Adrenal gland (tissue), 9 donors: ENCODE measurements at regions not wholly inside any gene's neighbourhood (a gene's known extent, or its start where the extent isn't known, plus 50 kb on each side); places are given as distances from the start of the nearest gene placed in this dataset.

Experiments
- DNase-seq, 7 donors: peaks; one replicate each; pipeline ENCODE4 v3.0.0-alpha.2; 2019 to 2020
- H3K27ac ChIP-seq, 5 donors: fragments of 200-600 bp; sonication (generic) in 4 of 5; 1 replicate in 3 of 5; 2 replicates in 2 of 5; pipeline versions ENCODE4 v1.5.1 to v1.8.0; 2016 to 2020; ENCODE audit warnings: mild to moderate bottlenecking in 1 of 5
- H3K27me3 ChIP-seq: fragments of 200-600 bp; 2 replicates; pipeline ENCODE4 v1.8.0; 2021
- H3K36me3 ChIP-seq, 2 donors: fragments of 200-600 bp; replicated peaks in 1 of 2; 1 replicate in 1 of 2; 2 replicates in 1 of 2; pipeline versions ENCODE4 v1.5.1 to v1.8.0; 2018 to 2022
- H3K4me1 ChIP-seq, 2 donors: fragments of 200-600 bp; replicated peaks in 1 of 2; 1 replicate in 1 of 2; 2 replicates in 1 of 2; pipeline versions ENCODE4 v1.5.1 to v1.8.0; 2018 to 2021
- H3K4me3 ChIP-seq, 4 donors: fragments of 200-600 bp; sonication (generic) in 3 of 4; one replicate each; pipeline ENCODE4 v1.5.1; 2016 to 2018
- H3K9me3 ChIP-seq, 3 donors: fragments of 200-600 bp; sonication (generic) in 1 of 3; replicated peaks in 1 of 3; 1 replicate in 2 of 3; 2 replicates in 1 of 3; pipeline versions ENCODE4 v1.5.1 to v1.8.0; 2016 to 2021
- POLR2A ChIP-seq, 2 donors: fragments of 450-650 bp; IDR thresholded peaks; one replicate each; pipeline ENCODE4 v1.6.1; 2017; ENCODE audit warnings: antibody characterized with exemption in 2 of 2, mild to moderate bottlenecking in 2 of 2, moderate library complexity in 1 of 2
- WGBS, 4 donors: extraction: QIAGEN DNeasy Blood & Tissue Kit in 2 of 4; methylation state at CpG; one replicate each; pipeline versions ENCODE4 v1.1.5 to v1.1.7; 2013 to 2017; 5-methylcytosine and 5-hydroxymethylcytosine counted together
- intact Hi-C, 2 donors: fragments of 100-400 bp; cut with DNase I; formaldehyde crosslinking; loops; one replicate each; pipeline versions ENCODE4 v1.14.1 to v1.15.0; 2022 to 2023
- TF ChIP-seq, protein P1 (sequence below), 6 experiments: fragments of 450-650 bp in 4 of 6; fragments of 200-600 bp in 2 of 6; sonication (generic) in 1 of 6; IDR thresholded peaks; 1 replicate in 5 of 6; 2 replicates in 1 of 6; pipeline versions ENCODE4 v1.5.1 to v1.8.0; 2016 to 2021; ENCODE audit warnings: antibody characterized with exemption in 6 of 6, mild to moderate bottlenecking in 2 of 6, moderate library complexity in 1 of 6
- donor health status: healthy with polysubstance abuse.
- donor health status: Bipolar disorder and iron deficiency.
- donor health status: DM: yes; HTN: yes; CAD: no.
- donor health status: DM: no; HTN: no; CAD: no.
- donor health status: DM: no; HTN: no; CAD: no.

DNA sequence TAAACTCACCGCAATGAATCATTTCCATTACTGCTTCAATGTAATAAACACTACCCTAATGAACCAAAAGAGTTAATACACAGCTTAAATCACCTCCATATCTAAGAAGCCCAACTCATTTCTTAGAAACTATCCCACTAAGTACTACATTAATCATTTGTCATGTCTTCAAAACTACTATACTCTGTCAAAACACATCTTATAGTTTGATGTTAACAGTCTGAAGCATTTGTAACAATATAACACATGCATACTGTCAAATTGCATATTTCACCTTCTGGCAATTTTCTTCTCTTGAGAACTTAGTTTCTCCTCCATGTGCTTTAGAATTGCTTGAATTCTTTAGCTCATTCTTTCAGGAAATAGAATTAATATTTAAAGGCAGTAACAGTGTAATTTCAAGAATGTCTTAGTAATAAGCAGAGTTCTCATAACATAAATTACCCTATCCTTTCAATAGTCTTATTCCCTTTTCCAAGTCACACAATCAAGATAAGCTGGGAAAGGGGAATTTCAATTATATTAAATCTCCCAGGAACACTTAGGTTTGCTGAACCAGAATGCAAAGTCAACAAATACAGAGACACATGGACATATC, 199.7 kb downstream of the ATPSCKMT start:
- Histone ChIP-seq H3K4me1 (no peaks in the 10 kb centered on the region), H3K9me3 (peaks cover 0 to 9% (median 0%) of the 10 kb centered on the region in 3 donors), H3K27ac (no peak overlapping the region), H3K27me3 (no peaks in the 10 kb centered on the region), H3K36me3 (no peaks in the 10 kb centered on the region), H3K4me3 (no peak overlapping the region)
- no peak for TF ChIP-seq POLR2A (IDR thresholded peaks at IDR 0.05)
- TF ChIP-seq, protein P1, sequence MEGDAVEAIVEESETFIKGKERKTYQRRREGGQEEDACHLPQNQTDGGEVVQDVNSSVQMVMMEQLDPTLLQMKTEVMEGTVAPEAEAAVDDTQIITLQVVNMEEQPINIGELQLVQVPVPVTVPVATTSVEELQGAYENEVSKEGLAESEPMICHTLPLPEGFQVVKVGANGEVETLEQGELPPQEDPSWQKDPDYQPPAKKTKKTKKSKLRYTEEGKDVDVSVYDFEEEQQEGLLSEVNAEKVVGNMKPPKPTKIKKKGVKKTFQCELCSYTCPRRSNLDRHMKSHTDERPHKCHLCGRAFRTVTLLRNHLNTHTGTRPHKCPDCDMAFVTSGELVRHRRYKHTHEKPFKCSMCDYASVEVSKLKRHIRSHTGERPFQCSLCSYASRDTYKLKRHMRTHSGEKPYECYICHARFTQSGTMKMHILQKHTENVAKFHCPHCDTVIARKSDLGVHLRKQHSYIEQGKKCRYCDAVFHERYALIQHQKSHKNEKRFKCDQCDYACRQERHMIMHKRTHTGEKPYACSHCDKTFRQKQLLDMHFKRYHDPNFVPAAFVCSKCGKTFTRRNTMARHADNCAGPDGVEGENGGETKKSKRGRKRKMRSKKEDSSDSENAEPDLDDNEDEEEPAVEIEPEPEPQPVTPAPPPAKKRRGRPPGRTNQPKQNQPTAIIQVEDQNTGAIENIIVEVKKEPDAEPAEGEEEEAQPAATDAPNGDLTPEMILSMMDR (IDR thresholded peaks at IDR 0.05), result no peak
- DNase-seq, result no peak
- WGBS, 4 donors, result 81 to 100% (median 94%) methylated on average over 1 of the region's 1 CpG
- intact Hi-C loops, result no loop called here

GRCh38 chr5:10046676-10047075, 203.0 kb downstream of the ATPSCKMT start:
- H3K4me3 ChIP-seq, result no peak overlapping the region
- intact Hi-C loops, result no loop called here
- WGBS, 4 donors, result 72 to 85% (median 76%) methylated on average over 7 of the region's 7 CpGs

DNA sequence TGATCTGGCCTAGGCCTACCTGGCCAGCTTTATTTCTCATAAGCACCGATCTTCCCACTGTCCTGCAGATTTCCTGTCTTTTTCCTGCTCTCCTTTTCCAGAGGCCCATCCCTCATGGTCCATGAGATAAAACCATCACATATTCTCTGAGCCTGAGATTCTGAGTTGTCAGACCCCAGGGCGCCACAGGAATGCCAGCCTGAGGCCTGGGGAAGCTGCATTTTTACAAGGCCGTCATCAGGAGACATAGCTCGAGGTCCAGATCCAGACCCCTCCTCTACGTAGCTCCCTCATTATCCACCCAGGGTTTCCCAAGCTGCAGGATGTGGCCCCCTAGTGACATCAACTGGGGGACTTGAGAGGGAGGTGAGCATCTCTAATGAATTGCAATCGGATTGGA, 204.3 kb downstream of the ATPSCKMT start:
- intact Hi-C loops, result no loop called here
- TF ChIP-seq POLR2A (IDR thresholded peaks at IDR 0.05), result no peak
- TF ChIP-seq, protein P1 (IDR thresholded peaks at IDR 0.05), result no peak
- Histone ChIP-seq H3K4me3 (no peak overlapping the region), H3K27me3 (no peaks in the 10 kb centered on the region), H3K4me1 (no peaks in the 10 kb centered on the region), H3K9me3 (no peaks in the 10 kb centered on the region), H3K27ac (no peak overlapping the region), H3K36me3 (no peaks in the 10 kb centered on the region)
- no peak for DNase-seq
- 86 to 94% (median 90%) methylated on average over 6 of the region's 6 CpGs for WGBS, 4 donors

More at GRCh38 chr5:10046676-10047075, 203.0 kb downstream of the ATPSCKMT start:
- TF ChIP-seq POLR2A (IDR thresholded peaks at IDR 0.05), result no peak
- TF ChIP-seq, protein P1 (IDR thresholded peaks at IDR 0.05), result no peak
- Histone ChIP-seq H3K27me3 (no peaks in the 10 kb centered on the region), H3K9me3 (no peaks in the 10 kb centered on the region), H3K36me3 (no peaks in the 10 kb centered on the region), H3K27ac (no peak overlapping the region), H3K4me1 (no peaks in the 10 kb centered on the region)
- no peak for DNase-seq

DNA sequence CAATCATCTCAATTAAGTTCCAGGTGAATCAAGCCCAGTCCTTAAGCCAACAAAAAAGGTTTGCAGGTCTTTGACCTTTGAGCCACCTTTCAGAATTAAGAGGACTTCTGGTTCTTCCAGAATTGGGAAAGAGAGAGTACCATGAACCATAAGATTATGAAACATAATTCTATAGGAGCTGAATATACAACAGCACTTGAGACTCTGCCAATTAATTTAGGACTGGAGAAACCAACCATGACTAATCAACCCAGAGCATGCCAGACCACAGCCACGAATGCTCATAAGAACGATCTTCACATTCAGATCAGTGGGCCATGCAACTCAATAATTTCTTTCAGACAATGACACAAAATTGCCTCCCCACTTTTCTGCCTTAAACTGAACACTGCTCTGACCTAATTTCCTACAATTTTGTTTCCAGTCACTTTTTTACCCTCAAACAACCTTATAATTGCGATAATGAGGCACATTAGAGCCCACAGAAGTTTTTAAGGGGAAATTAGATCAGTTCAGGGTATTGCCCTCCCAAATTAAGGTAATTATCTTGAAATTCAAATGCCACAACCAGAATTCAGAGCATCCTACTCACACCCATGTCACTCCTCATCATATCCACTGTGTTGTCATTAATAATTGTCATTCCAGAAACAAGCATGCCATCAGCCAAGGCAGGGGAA, 213.4 kb downstream of the ATPSCKMT start:
- no peak for DNase-seq
- no peak overlapping the region for H3K27ac ChIP-seq
- TF ChIP-seq POLR2A (IDR thresholded peaks at IDR 0.05), result no peak
- no peaks in the 10 kb centered on the region for H3K4me1 ChIP-seq
- H3K9me3 ChIP-seq, result no peaks in the 10 kb centered on the region
- H3K27me3 ChIP-seq, result no peaks in the 10 kb centered on the region
- no peak overlapping the region for H3K4me3 ChIP-seq
- intact Hi-C loops, result no loop called here
- H3K36me3 ChIP-seq, result no peaks in the 10 kb centered on the region
- 88 to 91% (median 89%) methylated on average over 3 of the region's 3 CpGs for WGBS, 4 donors

DNA sequence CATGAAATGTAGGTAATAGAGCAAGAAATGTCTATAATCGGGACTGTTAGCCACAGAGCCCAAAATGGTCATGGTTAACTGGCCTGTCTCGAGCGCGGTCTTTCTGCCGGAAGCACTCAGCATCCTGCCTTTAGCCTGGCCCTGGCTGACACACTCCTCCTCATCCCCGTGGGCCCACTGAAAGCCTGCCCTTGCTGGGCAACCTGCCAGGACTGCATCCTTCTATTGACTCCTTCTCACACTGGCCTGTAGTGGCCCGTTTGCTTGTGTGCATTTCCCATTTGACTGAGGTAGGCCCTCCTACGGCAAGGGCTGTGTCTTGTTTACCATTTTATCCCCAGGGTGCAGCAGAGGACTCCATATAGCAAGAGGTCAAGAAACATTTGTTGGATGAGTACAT, 215.7 kb downstream of the ATPSCKMT start:
- H3K27me3 ChIP-seq, result no peaks in the 10 kb centered on the region
- no peak for DNase-seq
- no peaks in the 10 kb centered on the region for H3K36me3 ChIP-seq
- WGBS, 4 donors, result 53 to 81% (median 64%) methylated on average over 8 of the region's 8 CpGs
- intact Hi-C loops, result no loop called here
- TF ChIP-seq, protein P1 (IDR thresholded peaks at IDR 0.05), result no peak
- no peak for TF ChIP-seq POLR2A (IDR thresholded peaks at IDR 0.05)
- no peak overlapping the region for H3K27ac ChIP-seq
- no peak overlapping the region for H3K4me3 ChIP-seq
- no peaks in the 10 kb centered on the region for H3K4me1 ChIP-seq
- H3K9me3 ChIP-seq, result no peaks in the 10 kb centered on the region
